ENCODE measurements at regions not wholly inside any gene's neighbourhood (a gene's known extent, or its start where the extent isn't known, plus 50 kb on each side); places are given as distances from the start of the nearest gene placed in this dataset.

- DNase-seq (ENCODE audit: low spot score), result no peak
Observed at GRCh38 chr2:155157065-155157464, 458.6 kb downstream of the KCNJ3 start.

GRCh38 chr2:155151945-155152344 is 453.4 kb downstream of the KCNJ3 start:
- DNase-seq (ENCODE audit: low spot score), result no peak

- DNase-seq (ENCODE audit: low spot score), result no peak
Observed at GRCh38 chr2:155151472-155151871, 453.0 kb downstream of the KCNJ3 start.

- DNase-seq (ENCODE audit: low spot score), result no peak
Observed at GRCh38 chr2:155145758-155146229, 447.3 kb downstream of the KCNJ3 start.

GRCh38 chr2:155141418-155141817 is 442.9 kb downstream of the KCNJ3 start:
- DNase-seq (ENCODE audit: low spot score), result no peak

- no peak for DNase-seq (ENCODE audit: low spot score)
Observed at GRCh38 chr2:155125585-155126230, 427.2 kb downstream of the KCNJ3 start.

GRCh38 chr2:155115846-155116245 is 417.4 kb downstream of the KCNJ3 start:
- no peak for DNase-seq (ENCODE audit: low spot score)

GRCh38 chr2:155111070-155111469 is 412.6 kb downstream of the KCNJ3 start:
- DNase-seq (ENCODE audit: low spot score), result no peak

GRCh38 chr2:155109527-155109926 is 411.0 kb downstream of the KCNJ3 start:
- no peak for DNase-seq (ENCODE audit: low spot score)

- no peak for DNase-seq (ENCODE audit: low spot score)
Observed at GRCh38 chr2:155100261-155100660, 401.8 kb downstream of the KCNJ3 start.

- no peak for DNase-seq (ENCODE audit: low spot score)
Observed at GRCh38 chr2:155099784-155100183, 401.3 kb downstream of the KCNJ3 start.

- no peak for DNase-seq (ENCODE audit: low spot score)
Observed at GRCh38 chr2:155095613-155096012, 397.1 kb downstream of the KCNJ3 start.

- DNase-seq (ENCODE audit: low spot score), result no peak
Observed at GRCh38 chr2:155080373-155080772, 381.9 kb downstream of the KCNJ3 start.

- no peak for DNase-seq (ENCODE audit: low spot score)
Observed at GRCh38 chr2:155070489-155070888, 372.0 kb downstream of the KCNJ3 start.

- DNase-seq (ENCODE audit: low spot score), result no peak
Observed at GRCh38 chr2:155062922-155063258, 364.4 kb downstream of the KCNJ3 start.

- DNase-seq (ENCODE audit: low spot score), result no peak
Observed at GRCh38 chr2:155062250-155062921, 363.9 kb downstream of the KCNJ3 start.

GRCh38 chr2:155060896-155061295 is 362.4 kb downstream of the KCNJ3 start:
- DNase-seq (ENCODE audit: low spot score), result no peak

- no peak for DNase-seq (ENCODE audit: low spot score)
Observed at GRCh38 chr2:155054712-155055111, 356.2 kb downstream of the KCNJ3 start.

- no peak for DNase-seq (ENCODE audit: low spot score)
Observed at GRCh38 chr2:155043097-155043496, 344.6 kb downstream of the KCNJ3 start.

GRCh38 chr2:155035308-155035707 is 336.8 kb downstream of the KCNJ3 start:
- DNase-seq (ENCODE audit: low spot score), result no peak

- DNase-seq (ENCODE audit: low spot score), result no peak
Observed at GRCh38 chr2:155033652-155034051, 335.2 kb downstream of the KCNJ3 start.

- no peak for DNase-seq (ENCODE audit: low spot score)
Observed at GRCh38 chr2:155030296-155030695, 331.8 kb downstream of the KCNJ3 start.

GRCh38 chr2:155026651-155027174 is 328.2 kb downstream of the KCNJ3 start:
- no peak for DNase-seq (ENCODE audit: low spot score)

GRCh38 chr2:155023674-155024073 is 325.2 kb downstream of the KCNJ3 start:
- no peak for DNase-seq (ENCODE audit: low spot score)
